DOHH2 (cell line): ENCODE measurements at regions not wholly inside any gene's neighbourhood (a gene's known extent, or its start where the extent isn't known, plus 50 kb on each side); places are given as distances from the start of the nearest gene placed in this dataset.
"Not testable (repeated sequence)": the region's sequence is repeated elsewhere in the genome, so short reads cannot be mapped to it uniquely, and the experiment has no call there.

Source experiments
- H3F3A ChIP-seq: fragments of 200-600 bp; sonication (generic), shearing (Covaris generic); 2 replicates; pipeline ENCODE4 v1.6.0; 2016; ENCODE audit warnings: antibody characterized with exemption, mild to moderate bottlenecking; ENCODE audit not compliant: control insufficient read depth, insufficient read depth
- H3K27ac ChIP-seq: fragments of 200-600 bp; sonication (generic); 2 replicates; pipeline ENCODE4 v1.5.1; 2014; ENCODE audit warnings: low read depth, mild to moderate bottlenecking, low read length, moderate library complexity
- H3K27me3 ChIP-seq: fragments of 200-600 bp; sonication (generic); 2 replicates; pipeline ENCODE4 v1.6.1; 2014; ENCODE audit warnings: mild to moderate bottlenecking, low read length, mixed read lengths; ENCODE audit not compliant: control insufficient read depth
- H3K36me3 ChIP-seq: fragments of 200-600 bp; sonication (generic); 2 replicates; pipeline ENCODE4 v1.6.1; 2014; ENCODE audit warnings: mild to moderate bottlenecking, low read length, moderate library complexity, mixed read lengths; ENCODE audit not compliant: control insufficient read depth
- H3K4me1 ChIP-seq: fragments of 200-600 bp; sonication (generic); 2 replicates; pipeline ENCODE4 v1.6.1; 2014; ENCODE audit warnings: mild to moderate bottlenecking, low read length, mixed read lengths; ENCODE audit not compliant: control insufficient read depth
- H3K4me2 ChIP-seq: fragments of 200-600 bp; sonication (generic); 2 replicates; pipeline ENCODE4 v1.6.0; 2014; ENCODE audit warnings: mild to moderate bottlenecking, low read length, moderate library complexity
- H3K4me3 ChIP-seq: fragments of 200-600 bp; sonication (generic); 2 replicates; pipeline ENCODE4 v1.5.1; 2014; ENCODE audit warnings: mild to moderate bottlenecking, low read length, mixed read lengths
- H3K79me2 ChIP-seq: fragments of 200-600 bp; sonication (generic); 2 replicates; pipeline ENCODE4 v1.6.1; 2014; ENCODE audit warnings: mild to moderate bottlenecking, low read length, mixed read lengths; ENCODE audit not compliant: control insufficient read depth
- H3K9me2 ChIP-seq: fragments of 200-600 bp; sonication (generic); replicated peaks from 2 replicates; pipeline ENCODE4 v1.6.1; 2014; ENCODE audit warnings: mild to moderate bottlenecking, low read length, mixed read lengths; ENCODE audit not compliant: control insufficient read depth
- H3K9me3 ChIP-seq: fragments of 200-600 bp; sonication (generic); 2 replicates; pipeline ENCODE4 v1.6.1; 2014; ENCODE audit warnings: antibody characterized with exemption, low read length, mixed read lengths; ENCODE audit not compliant: control insufficient read depth, insufficient read depth
- H4K20me1 ChIP-seq: fragments of 200-600 bp; sonication (generic); 2 replicates; pipeline ENCODE4 v1.6.0; 2014; ENCODE audit warnings: low read depth, mild to moderate bottlenecking, antibody characterized with exemption, low read length, moderate library complexity; ENCODE audit not compliant: control insufficient read depth, insufficient read depth
- EZH2phosphoT487 ChIP-seq: fragments of 200-600 bp; sonication (generic); IDR thresholded peaks from 2 replicates; pipeline ENCODE4 v1.6.1; 2017; ENCODE audit warnings: borderline replicate concordance, mild to moderate bottlenecking, antibody characterized with exemption, low read length, moderate library complexity, mixed read lengths
- TF ChIP-seq, protein P1 (sequence below): fragments of 200-600 bp; sonication (generic); IDR thresholded peaks from one replicate; pipeline ENCODE4 v1.5.1; 2014; ENCODE audit warnings: antibody characterized with exemption, mild to moderate bottlenecking, low read depth, low read length; ENCODE audit not compliant: poor library complexity, severe bottlenecking

DNA sequence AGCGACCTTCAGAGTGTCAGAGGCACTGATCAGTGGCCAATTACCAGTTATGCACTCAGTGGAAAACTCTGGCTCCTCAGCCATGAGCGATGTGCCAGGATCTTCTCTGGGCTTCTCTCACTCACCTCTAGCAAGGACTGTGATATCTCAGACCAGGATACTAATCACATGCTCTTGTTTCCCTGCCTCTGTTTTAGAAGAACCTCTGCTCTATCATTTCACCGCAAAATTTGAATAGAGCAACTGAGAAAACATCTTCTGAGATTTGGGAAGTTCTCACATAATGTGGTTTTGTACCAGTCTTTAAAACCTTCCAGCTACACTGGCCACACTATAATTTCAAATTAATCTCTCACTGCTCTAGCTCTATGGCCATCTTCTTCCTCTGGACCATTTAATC is 325.8 kb upstream of the FRG2C start:
- no peaks in the 10 kb centered on the region for H3F3A ChIP-seq
- no peaks in the 10 kb centered on the region for H3K4me1 ChIP-seq
- no peaks in the 10 kb centered on the region for H3K9me2 ChIP-seq
- no peak overlapping the region for H3K4me2 ChIP-seq
- no peaks in the 10 kb centered on the region for H4K20me1 ChIP-seq
- no peaks in the 10 kb centered on the region for H3K9me3 ChIP-seq
- no peaks in the 10 kb centered on the region for H3K79me2 ChIP-seq
- no peaks in the 10 kb centered on the region for H3K36me3 ChIP-seq
- H3K27me3 ChIP-seq: no peaks in the 10 kb centered on the region
- H3K27ac ChIP-seq: no peak overlapping the region
- no peak overlapping the region for H3K4me3 ChIP-seq
- TF ChIP-seq EZH2phosphoT487: no peak
- TF ChIP-seq, protein P1, sequence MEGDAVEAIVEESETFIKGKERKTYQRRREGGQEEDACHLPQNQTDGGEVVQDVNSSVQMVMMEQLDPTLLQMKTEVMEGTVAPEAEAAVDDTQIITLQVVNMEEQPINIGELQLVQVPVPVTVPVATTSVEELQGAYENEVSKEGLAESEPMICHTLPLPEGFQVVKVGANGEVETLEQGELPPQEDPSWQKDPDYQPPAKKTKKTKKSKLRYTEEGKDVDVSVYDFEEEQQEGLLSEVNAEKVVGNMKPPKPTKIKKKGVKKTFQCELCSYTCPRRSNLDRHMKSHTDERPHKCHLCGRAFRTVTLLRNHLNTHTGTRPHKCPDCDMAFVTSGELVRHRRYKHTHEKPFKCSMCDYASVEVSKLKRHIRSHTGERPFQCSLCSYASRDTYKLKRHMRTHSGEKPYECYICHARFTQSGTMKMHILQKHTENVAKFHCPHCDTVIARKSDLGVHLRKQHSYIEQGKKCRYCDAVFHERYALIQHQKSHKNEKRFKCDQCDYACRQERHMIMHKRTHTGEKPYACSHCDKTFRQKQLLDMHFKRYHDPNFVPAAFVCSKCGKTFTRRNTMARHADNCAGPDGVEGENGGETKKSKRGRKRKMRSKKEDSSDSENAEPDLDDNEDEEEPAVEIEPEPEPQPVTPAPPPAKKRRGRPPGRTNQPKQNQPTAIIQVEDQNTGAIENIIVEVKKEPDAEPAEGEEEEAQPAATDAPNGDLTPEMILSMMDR: no peak

DNA sequence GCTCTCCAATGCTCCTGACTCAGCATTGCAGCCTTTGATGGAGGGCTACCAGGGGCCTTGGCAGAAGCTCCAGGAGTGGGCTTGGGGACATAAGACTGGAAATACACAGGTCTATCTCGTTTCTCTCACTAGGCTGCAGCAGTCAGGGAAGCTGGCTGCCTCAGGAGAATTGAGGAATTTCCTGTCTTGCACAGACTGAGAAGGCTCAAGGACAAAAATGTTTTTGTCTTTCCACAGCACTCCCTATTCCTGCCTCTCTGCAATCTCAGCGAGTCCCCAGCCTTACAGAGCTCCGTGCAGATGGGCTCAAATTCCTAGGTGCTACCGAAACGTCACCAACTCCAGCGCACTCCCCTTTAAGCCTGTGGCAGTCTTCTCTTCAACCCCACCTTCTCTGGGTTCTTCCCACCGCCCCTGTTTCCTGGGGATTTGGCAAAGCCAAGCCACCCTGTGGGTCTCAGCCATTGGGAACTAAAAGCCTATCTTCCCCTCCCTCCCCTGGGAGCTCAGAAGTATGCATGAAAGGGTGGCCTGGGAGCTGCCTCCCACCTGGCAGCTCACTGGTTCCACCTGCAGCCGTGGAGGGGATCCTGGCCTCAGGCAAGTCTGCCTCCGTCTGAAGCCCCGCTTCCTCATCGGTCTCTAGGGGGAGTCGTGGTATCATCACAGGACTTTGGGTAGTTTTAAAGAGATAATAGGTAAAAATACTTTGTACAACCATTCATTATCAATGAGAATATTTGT is 322.6 kb upstream of the FRG2C start:
- Histone ChIP-seq H4K20me1 (no peaks in the 10 kb centered on the region), H3K9me2 (no peaks in the 10 kb centered on the region), H3K27ac (no peak overlapping the region), H3K4me1 (no peaks in the 10 kb centered on the region), H3K79me2 (no peaks in the 10 kb centered on the region), H3K9me3 (no peaks in the 10 kb centered on the region), H3F3A (no peaks in the 10 kb centered on the region), H3K4me3 (no peak overlapping the region), H3K36me3 (no peaks in the 10 kb centered on the region), H3K4me2 (no peak overlapping the region), H3K27me3 (no peaks in the 10 kb centered on the region)
- no peak for TF ChIP-seq EZH2phosphoT487
- TF ChIP-seq, protein P1: no peak

DNA sequence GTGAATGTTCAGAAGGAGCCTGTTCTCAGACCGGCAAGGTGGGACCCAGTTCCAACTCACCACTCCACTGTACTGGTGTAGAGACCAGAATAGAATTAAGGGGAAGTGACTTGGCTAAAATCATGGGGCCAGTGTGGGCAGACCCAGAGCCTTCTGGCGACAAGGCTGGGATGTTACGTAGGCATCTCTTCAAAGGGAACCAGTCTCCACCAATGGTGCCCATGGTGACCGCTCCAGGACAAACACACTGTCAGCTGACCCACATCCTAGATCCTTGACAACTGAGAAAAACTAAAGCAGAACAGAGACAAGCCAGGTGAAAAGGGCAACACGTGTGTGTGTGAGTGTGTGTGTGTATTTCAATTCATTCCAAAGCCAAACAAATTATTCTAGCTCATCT is 321.7 kb upstream of the FRG2C start:
- Histone ChIP-seq H3K27me3 (no peaks in the 10 kb centered on the region), H3K9me3 (no peaks in the 10 kb centered on the region), H3K36me3 (no peaks in the 10 kb centered on the region), H4K20me1 (no peaks in the 10 kb centered on the region), H3K4me3 (no peak overlapping the region), H3K27ac (no peak overlapping the region), H3K4me1 (no peaks in the 10 kb centered on the region), H3K79me2 (no peaks in the 10 kb centered on the region), H3K9me2 (no peaks in the 10 kb centered on the region), H3F3A (no peaks in the 10 kb centered on the region), H3K4me2 (no peak overlapping the region)
- TF ChIP-seq, protein P1: no peak
- no peak for TF ChIP-seq EZH2phosphoT487

DNA sequence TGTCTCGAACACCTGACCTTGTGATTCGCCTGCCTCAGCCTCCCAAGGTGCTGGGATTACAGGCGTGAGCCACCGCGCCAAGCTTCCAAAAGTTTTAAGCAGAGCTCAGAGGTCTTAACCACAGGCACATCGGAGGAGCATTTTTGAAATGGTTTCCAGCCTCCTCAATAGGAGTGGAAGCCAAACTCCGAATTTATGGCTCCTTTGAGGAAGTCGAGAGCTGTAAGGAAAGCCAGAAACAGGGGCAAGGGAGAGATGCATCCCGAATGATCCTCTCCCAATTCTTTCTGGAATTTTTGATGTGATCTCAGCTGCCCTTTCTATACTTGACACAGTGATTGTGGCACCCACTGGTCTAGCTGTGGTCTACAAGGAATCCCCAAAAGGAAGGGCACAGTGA is 313.6 kb upstream of the FRG2C start:
- H3K36me3 ChIP-seq, H3K27ac ChIP-seq, H3K9me3 ChIP-seq, H3K4me1 ChIP-seq, H3F3A ChIP-seq, H3K9me2 ChIP-seq, H3K79me2 ChIP-seq, H4K20me1 ChIP-seq, H3K4me3 ChIP-seq, H3K4me2 ChIP-seq, H3K27me3 ChIP-seq: not testable (repeated sequence)

DNA sequence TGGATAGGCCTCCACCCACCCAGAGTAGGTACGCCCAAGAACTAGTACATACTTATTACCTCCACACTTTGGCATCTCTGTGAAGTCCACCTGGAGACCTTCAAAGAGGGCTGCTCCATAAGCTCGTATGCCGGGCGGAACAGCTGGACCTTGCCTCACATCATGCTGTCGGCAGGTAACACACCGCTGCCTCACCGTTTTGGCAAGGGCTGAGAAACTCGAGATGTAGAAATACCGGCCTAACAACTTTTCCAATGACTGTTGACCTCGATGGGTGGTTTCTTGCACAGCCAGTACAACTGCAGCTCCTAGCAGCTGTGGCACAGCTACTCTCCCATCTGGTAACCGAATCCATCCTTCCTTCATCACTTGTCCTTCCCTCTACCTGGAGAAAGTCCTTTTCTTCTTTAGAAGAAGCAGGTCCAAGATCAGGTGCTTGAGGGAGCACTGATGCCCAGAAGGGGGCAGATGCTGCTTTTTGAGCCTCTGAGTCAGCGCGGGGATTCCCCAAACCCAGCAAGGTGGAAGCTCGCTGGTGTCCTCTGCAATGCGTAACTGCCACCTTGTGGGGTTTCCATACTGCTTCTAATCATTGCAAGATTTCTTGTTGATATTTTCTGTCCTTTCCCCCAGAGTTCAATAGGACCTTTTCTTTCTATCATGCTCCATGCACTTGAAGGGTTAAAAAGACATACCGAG is 301.9 kb upstream of the FRG2C start:
- H3K36me3 ChIP-seq, H3K9me2 ChIP-seq, H3K4me1 ChIP-seq, H3K27ac ChIP-seq, H3F3A ChIP-seq, H3K27me3 ChIP-seq, H3K4me2 ChIP-seq, H3K4me3 ChIP-seq, H3K79me2 ChIP-seq, H4K20me1 ChIP-seq, H3K9me3 ChIP-seq: not testable (repeated sequence)

DNA sequence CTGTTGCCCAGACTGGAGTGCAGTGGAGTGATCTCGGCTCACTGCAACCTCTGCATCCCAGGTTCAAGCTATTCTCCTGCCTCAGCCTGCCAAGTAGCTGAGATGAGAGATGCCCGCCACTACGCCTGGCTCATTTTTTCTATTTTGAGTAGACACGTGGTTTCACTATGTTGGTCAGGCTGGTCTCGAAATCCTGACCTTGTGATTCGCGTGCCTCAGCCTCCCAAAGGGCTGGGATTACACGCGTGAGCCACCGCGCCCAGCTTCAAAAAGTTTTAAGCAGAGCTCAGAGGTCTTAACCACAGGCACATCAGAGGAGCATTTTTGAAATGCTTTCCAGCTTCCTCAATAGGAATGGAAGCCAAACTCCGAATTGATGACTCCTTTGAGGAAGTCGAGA is 291.2 kb upstream of the FRG2C start:
- not testable (repeated sequence) for H3K4me3 ChIP-seq, H3K4me1 ChIP-seq, H3K27ac ChIP-seq, H3F3A ChIP-seq, H3K9me2 ChIP-seq, H3K36me3 ChIP-seq, H3K79me2 ChIP-seq, H3K27me3 ChIP-seq, H3K4me2 ChIP-seq, H3K9me3 ChIP-seq, H4K20me1 ChIP-seq
